IMR-90 (cell line): ENCODE measurements at regions not wholly inside any gene's neighbourhood (a gene's known extent, or its start where the extent isn't known, plus 50 kb on each side); places are given as distances from the start of the nearest gene placed in this dataset.

ENCODE experiments used
- ATAC-seq: fragments of 200-7000 bp; cut with Tn5 transposase; 2 replicates; pipeline ENCODE4 v1.9.1; 2020; ENCODE audit warnings: low read depth, mild to moderate bottlenecking, moderate library complexity
- BruUV-seq: library from RNA; stranded (reverse); fragments of 400-500 nt; replicated peaks from 2 replicates; lab custom pipeline; 2021; lab: Mats Ljungman, UMichigan
- CTCF ChIA-PET: fragments of 300-600 bp; formaldehyde crosslinking; extraction: SDS; loops from one replicate; lab custom pipeline; 2021; ENCODE audit warnings: antibody characterized with exemption; lab: Yijun Ruan, JAX
- POLR2A ChIA-PET: fragments of 300-600 bp; sonication (Branson Sonifier 250); formaldehyde crosslinking; loops from one replicate; lab custom pipeline; 2022; ENCODE audit warnings: antibody characterized with exemption; ENCODE audit not compliant: unreplicated experiment; lab: Charles Lee
- DNase-seq: peaks from one replicate; pipeline ENCODE4 v3.0.0; 2013
- H2AFZ ChIP-seq: replicated peaks from 2 replicates; pipeline ENCODE3; 2013; ENCODE audit warnings: low read length, mild to moderate bottlenecking; ENCODE audit not compliant: poor library complexity
- H2AK5ac ChIP-seq: 2 replicates; pipeline ENCODE4 v1.6.1; 2013; ENCODE audit warnings: low read depth, low read length, inconsistent platforms
- H2AK9ac ChIP-seq: replicated peaks from 2 replicates; pipeline ENCODE3; 2013; ENCODE audit warnings: mild to moderate bottlenecking, low read depth, low read length, moderate library complexity; ENCODE audit not compliant: poor library complexity
- H2BK120ac ChIP-seq: 2 replicates; pipeline ENCODE4 v1.6.1; 2013; ENCODE audit warnings: low read depth, low read length, inconsistent platforms
- H2BK15ac ChIP-seq: 3 replicates; pipeline ENCODE4 v1.6.1; 2013; ENCODE audit warnings: low read depth, low read length, inconsistent platforms
- H2BK20ac ChIP-seq: 2 replicates; pipeline ENCODE4 v1.6.1; 2013; ENCODE audit warnings: low read depth, mild to moderate bottlenecking, inconsistent platforms, low read length, moderate library complexity
- H2BK5ac ChIP-seq: 2 replicates; pipeline ENCODE4 v1.6.1; 2013; ENCODE audit warnings: mild to moderate bottlenecking, low read depth, low read length, inconsistent platforms; ENCODE audit not compliant: poor library complexity, severe bottlenecking
- H3K14ac ChIP-seq: replicated peaks from 2 replicates; pipeline ENCODE4 v1.6.1; 2013; ENCODE audit warnings: low read depth, low read length, inconsistent platforms
- H3K18ac ChIP-seq: 2 replicates; pipeline ENCODE4 v1.6.1; 2013; ENCODE audit warnings: low read depth, low read length, control low read depth
- H3K23ac ChIP-seq: 2 replicates; pipeline ENCODE4 v1.6.1; 2013; ENCODE audit warnings: low read depth, low read length, inconsistent platforms
- H3K27ac ChIP-seq: 2 replicates; pipeline ENCODE4 v1.5.1; 2013; ENCODE audit warnings: mild to moderate bottlenecking, control low read depth, low read length; ENCODE audit not compliant: insufficient read depth
- H3K27me3 ChIP-seq: 2 replicates; pipeline ENCODE4 v1.6.1; 2013; ENCODE audit warnings: low read length; ENCODE audit not compliant: control insufficient read depth, insufficient read depth
- H3K36me3 ChIP-seq: 2 replicates; pipeline ENCODE4 v1.6.1; 2013; ENCODE audit warnings: low read length, mixed read lengths; ENCODE audit not compliant: control insufficient read depth, insufficient read depth
- H3K4ac ChIP-seq: 2 replicates; pipeline ENCODE4 v1.6.1; 2013; ENCODE audit warnings: low read depth, low read length, inconsistent platforms
- H3K4me1 ChIP-seq: 2 replicates; pipeline ENCODE4 v1.6.1; 2013; ENCODE audit warnings: low read length, mixed read lengths; ENCODE audit not compliant: control insufficient read depth, insufficient read depth
- H3K4me2 ChIP-seq: 2 replicates; pipeline ENCODE4 v1.6.1; 2013; ENCODE audit warnings: low read depth, mild to moderate bottlenecking, control low read depth, low read length, moderate library complexity
- H3K4me3 ChIP-seq: 2 replicates; pipeline ENCODE4 v1.5.1; 2013; ENCODE audit warnings: low read depth, mild to moderate bottlenecking, control low read depth, low read length, moderate library complexity; ENCODE audit not compliant: insufficient read depth
- H3K56ac ChIP-seq: 2 replicates; pipeline ENCODE4 v1.6.1; 2013; ENCODE audit warnings: low read length, inconsistent platforms; ENCODE audit not compliant: insufficient read depth; ENCODE audit errors: extremely low read depth
- H3K79me1 ChIP-seq, 2 experiments: 2 replicates each; pipeline ENCODE4 v1.6.1; 2013; ENCODE audit warnings: low read length in 2 of 2, inconsistent platforms in 1 of 2, low read depth in 1 of 2
- H3K9ac ChIP-seq: 2 replicates; pipeline ENCODE4 v1.6.1; 2013; ENCODE audit warnings: low read depth, low read length, control low read depth
- H3K9me1 ChIP-seq: 2 replicates; pipeline ENCODE4 v1.6.1; 2013; ENCODE audit warnings: low read length, inconsistent platforms; ENCODE audit not compliant: insufficient read depth
- H3K9me3 ChIP-seq: 2 replicates; pipeline ENCODE4 v1.6.1; 2013; ENCODE audit warnings: low read length; ENCODE audit not compliant: control insufficient read depth, insufficient read depth
- H4K20me1 ChIP-seq: 2 replicates; pipeline ENCODE4 v1.6.1; 2013; ENCODE audit warnings: low read length, inconsistent platforms; ENCODE audit not compliant: insufficient read depth
- H4K5ac ChIP-seq: 2 replicates; pipeline ENCODE4 v1.6.1; 2013; ENCODE audit warnings: mild to moderate bottlenecking, low read depth, low read length, control low read depth
- H4K8ac ChIP-seq, 2 experiments: 2 replicates each; pipeline ENCODE4 v1.6.1; 2013; ENCODE audit warnings: low read depth in 2 of 2, low read length in 2 of 2, control low read depth in 1 of 2, inconsistent platforms in 1 of 2
- H4K91ac ChIP-seq: 2 replicates; pipeline ENCODE4 v1.6.1; 2013; ENCODE audit warnings: low read depth, low read length, inconsistent platforms; ENCODE audit not compliant: insufficient read depth
- CEBPB ChIP-seq: IDR thresholded peaks from 2 replicates; pipeline ENCODE4 v1.6.1; 2012; ENCODE audit warnings: low read depth, low read length, improper control_type of control experiment
- MAZ ChIP-seq: IDR thresholded peaks from 2 replicates; pipeline ENCODE4 v1.6.1; 2012; ENCODE audit warnings: low read depth, mild to moderate bottlenecking, low read length, improper control_type of control experiment, moderate library complexity, borderline replicate concordance
- MXI1 ChIP-seq: IDR thresholded peaks from 2 replicates; pipeline ENCODE4 v1.6.1; 2012; ENCODE audit warnings: low read depth, mild to moderate bottlenecking, low read length, moderate library complexity, borderline replicate concordance
- RAD21 ChIP-seq: IDR thresholded peaks from 2 replicates; pipeline ENCODE4 v1.6.1; 2012; ENCODE audit warnings: low read length, improper control_type of control experiment
- RCOR1 ChIP-seq: IDR thresholded peaks from 2 replicates; pipeline ENCODE4 v1.6.1; 2012; ENCODE audit warnings: mild to moderate bottlenecking, low read length, improper control_type of control experiment; ENCODE audit not compliant: insufficient replicate concordance
- RFX5 ChIP-seq: IDR thresholded peaks from 2 replicates; pipeline ENCODE4 v1.8.0; 2012; ENCODE audit warnings: low read depth, mild to moderate bottlenecking, low read length, moderate library complexity
- SMC3 ChIP-seq: fragments of 150-350 bp; IDR thresholded peaks from 2 replicates; pipeline ENCODE4 v1.6.1; 2016; ENCODE audit warnings: low read depth, mild to moderate bottlenecking, antibody characterized with exemption, low read length, moderate library complexity
- WGBS, 2 experiments: methylation state at CpG; one replicate each; pipeline versions ENCODE4 v1.1.5 to v1.1.7; 2013; ENCODE audit warnings: missing lambda C conversion rate in 2 of 2; ENCODE audit not compliant: insufficient read length in 1 of 2; ENCODE audit errors: extremely low coverage in 2 of 2; 5-methylcytosine and 5-hydroxymethylcytosine counted together
- dilution Hi-C: fragments of 300-500 bp; cut with HindIII; formaldehyde crosslinking; loops from one replicate; pipeline ENCODE4 v1.14.3; 2018; ENCODE audit warnings: low sequenced_read_pairs; ENCODE audit not compliant: unreplicated experiment
- in situ Hi-C: fragments of 300-500 bp; cut with MboI; formaldehyde crosslinking; loops from 3 replicates; pipeline ENCODE4 v1.14.3; 2019; ENCODE audit warnings: low sequenced_read_pairs, inconsistent platforms, mixed read lengths
- intact Hi-C: fragments of 100-400 bp; cut with micrococcal nuclease; formaldehyde crosslinking; loops from 2 replicates; pipeline ENCODE4 v1.10.0; 2022
- TF ChIP-seq, protein P1 (sequence below): conservative IDR thresholded peaks from 2 replicates; pipeline ENCODE4 v1.5.1; 2012; ENCODE audit warnings: mild to moderate bottlenecking, low read depth, low read length, improper control_type of control experiment

GRCh38 chr6:44665683-44666082 lies 278.2 kb downstream of the CDC5L start:
- Histone ChIP-seq H2BK5ac (no peak overlapping the region), H3K9me3 (no peaks in the 10 kb centered on the region), H3K4ac (peak overlapping the region; percentile 76; the same call in 1 of the 2 replicates), H2BK120ac (peak overlapping the region; percentile 12), H3K4me2 (no peak overlapping the region), H3K27ac (no peak overlapping the region), H2AK5ac (no peak overlapping the region; the same call in 1 of the 2 replicates), H4K20me1 (no peaks in the 10 kb centered on the region), H2BK15ac (peak overlapping the region; percentile 49; the same call in 2 of the 3 replicates), H3K79me1 (no peaks in the 10 kb centered on the region), H3K27me3 (peaks cover 4% of the 10 kb centered on the region), H4K8ac (no peak overlapping the region), H2AFZ (no peak overlapping the region), H3K36me3 (no peaks in the 10 kb centered on the region), H3K18ac (no peak overlapping the region), H3K23ac (no peak overlapping the region), H3K14ac (no peak overlapping the region), H4K5ac (no peak overlapping the region), H2BK20ac (no peak overlapping the region; the same call in 1 of the 2 replicates), H4K91ac (peak overlapping the region; percentile 81), H3K4me3 (no peak overlapping the region), H3K9me1 (peaks cover 23% of the 10 kb centered on the region), H3K4me1 (peaks cover 26% of the 10 kb centered on the region), H2AK9ac (no peak overlapping the region), H3K56ac (no peak overlapping the region), H3K9ac (no peak overlapping the region)
- 0 out of 2 replicates have a peak, but pooled peaks have one; percentile 8 for TF ChIP-seq CEBPB
- TF ChIP-seq, protein P1, sequence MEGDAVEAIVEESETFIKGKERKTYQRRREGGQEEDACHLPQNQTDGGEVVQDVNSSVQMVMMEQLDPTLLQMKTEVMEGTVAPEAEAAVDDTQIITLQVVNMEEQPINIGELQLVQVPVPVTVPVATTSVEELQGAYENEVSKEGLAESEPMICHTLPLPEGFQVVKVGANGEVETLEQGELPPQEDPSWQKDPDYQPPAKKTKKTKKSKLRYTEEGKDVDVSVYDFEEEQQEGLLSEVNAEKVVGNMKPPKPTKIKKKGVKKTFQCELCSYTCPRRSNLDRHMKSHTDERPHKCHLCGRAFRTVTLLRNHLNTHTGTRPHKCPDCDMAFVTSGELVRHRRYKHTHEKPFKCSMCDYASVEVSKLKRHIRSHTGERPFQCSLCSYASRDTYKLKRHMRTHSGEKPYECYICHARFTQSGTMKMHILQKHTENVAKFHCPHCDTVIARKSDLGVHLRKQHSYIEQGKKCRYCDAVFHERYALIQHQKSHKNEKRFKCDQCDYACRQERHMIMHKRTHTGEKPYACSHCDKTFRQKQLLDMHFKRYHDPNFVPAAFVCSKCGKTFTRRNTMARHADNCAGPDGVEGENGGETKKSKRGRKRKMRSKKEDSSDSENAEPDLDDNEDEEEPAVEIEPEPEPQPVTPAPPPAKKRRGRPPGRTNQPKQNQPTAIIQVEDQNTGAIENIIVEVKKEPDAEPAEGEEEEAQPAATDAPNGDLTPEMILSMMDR: no peak
- TF ChIP-seq RFX5: no peak
- TF ChIP-seq SMC3: no peak
- TF ChIP-seq MXI1: no peak
- TF ChIP-seq RAD21: no peak
- TF ChIP-seq RCOR1: no peak
- no peak for TF ChIP-seq MAZ
- POLR2A ChIA-PET: no interaction called here
- intact Hi-C loops (loop anchor here (10.0 kb wide), 1 partner anchor 409 kb away; no protein-coding TSS in a partner anchor), dilution Hi-C loops (no loop called here), in situ Hi-C loops (loop anchor here (25.0 kb wide), 1 partner anchor 1247 kb away; no protein-coding TSS in a partner anchor)
- CTCF ChIA-PET: no interaction called here
- WGBS, 2 experiments: no CpG with 5 or more reads among the region's 9 CpGs
- DNase-seq (no peak), ATAC-seq (no peak)
- BruUV-seq: no TSS peak
